ENCODE measurements at regions not wholly inside any gene's neighbourhood (a gene's known extent, or its start where the extent isn't known, plus 50 kb on each side); places are given as distances from the start of the nearest gene placed in this dataset.
"Not testable (repeated sequence)": the region's sequence is repeated elsewhere in the genome, so short reads cannot be mapped to it uniquely, and the experiment has no call there.

DNA sequence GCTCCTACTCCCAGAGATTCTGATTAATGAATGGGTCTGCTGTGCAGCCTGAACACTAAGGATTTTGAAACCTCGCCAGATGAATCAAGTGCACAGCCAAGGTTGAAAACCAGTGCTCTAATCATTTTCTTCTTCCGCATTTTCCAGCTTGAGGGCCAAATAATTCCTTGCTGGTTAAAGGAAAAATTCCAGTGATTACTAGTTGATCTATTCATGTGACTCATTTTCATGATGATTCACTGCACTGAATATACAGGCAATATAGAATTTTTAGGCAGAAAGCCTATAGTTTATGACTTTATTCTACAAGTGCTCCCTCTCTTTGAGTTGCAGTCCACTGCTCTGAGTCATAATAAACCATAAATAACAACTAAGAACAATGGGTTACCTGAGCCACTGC lies 80.6 kb upstream of the PROKR2 start:
- no peak overlapping the region for H3K4me3 ChIP-seq
- H3K4me1 ChIP-seq, result no peaks in the 10 kb centered on the region
- no peaks in the 10 kb centered on the region for H3K36me3 ChIP-seq
- DNase-seq, result no peak
- H3K9me3 ChIP-seq, result no peaks in the 10 kb centered on the region
- no peaks in the 10 kb centered on the region for H3K27me3 ChIP-seq
- H3K27ac ChIP-seq, result no peak overlapping the region
- ATAC-seq, result no peak
- intact Hi-C loops (cut with DNase I), result no loop called here
- TF ChIP-seq CTCF (IDR thresholded peaks at IDR 0.05), result no peak

- no peak for TF ChIP-seq CTCF (IDR thresholded peaks at IDR 0.05)
- intact Hi-C loops (cut with DNase I), result no loop called here
- Histone ChIP-seq H3K27ac (no peak overlapping the region), H3K9me3 (no peaks in the 10 kb centered on the region), H3K4me1 (no peaks in the 10 kb centered on the region), H3K4me3 (no peak overlapping the region), H3K36me3 (no peaks in the 10 kb centered on the region), H3K27me3 (no peaks in the 10 kb centered on the region)
- DNase-seq (no peak), ATAC-seq (no peak)
Measured at GRCh38 chr20:5395932-5396727, 79.4 kb upstream of the PROKR2 start.

DNA sequence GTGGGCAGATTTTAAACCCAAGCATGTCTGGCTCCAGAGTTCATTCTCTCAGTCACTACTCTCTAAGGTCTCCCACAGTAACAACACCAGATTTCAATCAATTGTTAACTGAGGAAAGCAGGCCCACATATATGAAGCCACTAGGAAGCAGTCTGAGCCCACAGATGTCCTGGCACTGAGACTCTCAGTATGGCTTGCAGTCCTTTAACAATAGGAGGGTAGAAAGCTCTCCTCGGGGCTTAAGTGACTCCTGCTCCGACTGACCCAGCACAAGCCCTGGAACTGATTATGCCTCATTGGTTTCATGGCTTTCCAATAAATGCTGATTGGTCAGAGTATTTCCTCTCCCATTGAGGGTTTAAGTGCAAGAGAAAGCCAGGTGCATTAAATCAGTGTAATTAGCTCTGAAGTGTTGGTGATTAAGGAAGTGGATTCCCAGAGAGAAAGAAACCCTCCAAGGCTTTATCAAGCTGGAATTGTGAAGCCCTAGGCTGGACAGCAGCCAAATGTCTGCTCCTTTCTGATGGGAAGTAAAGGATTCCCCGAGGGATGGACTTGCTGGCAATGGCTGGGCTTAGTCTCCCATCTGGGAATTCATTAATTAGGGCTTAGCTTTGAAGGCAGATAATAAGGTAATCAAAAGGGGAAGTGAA lies 76.6 kb upstream of the PROKR2 start:
- ATAC-seq (no peak), DNase-seq (no peak)
- H3K4me1 ChIP-seq, result no peaks in the 10 kb centered on the region
- no peak overlapping the region for H3K27ac ChIP-seq
- H3K4me3 ChIP-seq, result no peak overlapping the region
- TF ChIP-seq CTCF (IDR thresholded peaks at IDR 0.05), result no peak
- H3K9me3 ChIP-seq, result no peaks in the 10 kb centered on the region
- intact Hi-C loops (cut with DNase I), result no loop called here
- no peaks in the 10 kb centered on the region for H3K27me3 ChIP-seq
- no peaks in the 10 kb centered on the region for H3K36me3 ChIP-seq

- Histone ChIP-seq H3K4me3 (no peak overlapping the region), H3K36me3 (no peaks in the 10 kb centered on the region), H3K9me3 (no peaks in the 10 kb centered on the region), H3K27ac (no peak overlapping the region), H3K4me1 (no peaks in the 10 kb centered on the region), H3K27me3 (no peaks in the 10 kb centered on the region)
- intact Hi-C loops (cut with DNase I), result no loop called here
- DNase-seq, result no peak
- TF ChIP-seq CTCF (IDR thresholded peaks at IDR 0.05), result no peak
- no peak for ATAC-seq
Measured at GRCh38 chr20:5390720-5391119, 74.0 kb upstream of the PROKR2 start.

DNA sequence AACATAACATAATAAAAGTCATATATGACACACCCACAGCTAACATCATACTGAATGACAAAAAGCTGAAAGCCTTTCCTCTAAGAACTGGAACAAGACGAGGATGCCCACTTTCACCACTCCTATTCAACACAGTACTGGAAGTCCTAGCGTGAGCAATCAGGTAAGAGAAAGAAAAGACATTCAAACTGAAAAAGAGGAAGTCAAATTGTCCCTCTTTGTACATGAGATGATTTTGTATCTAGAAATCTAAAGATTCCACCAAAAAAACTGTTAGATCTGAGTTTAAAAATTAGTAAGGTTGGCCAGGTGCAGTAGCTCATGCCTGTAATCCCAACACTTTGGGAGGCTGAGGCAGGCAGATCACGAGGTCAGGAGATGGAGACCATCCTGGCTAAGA lies 70.1 kb upstream of the PROKR2 start:
- ATAC-seq; H3K27ac ChIP-seq; DNase-seq; H3K4me1 ChIP-seq; H3K4me3 ChIP-seq; H3K9me3 ChIP-seq; H3K27me3 ChIP-seq; intact Hi-C loops (cut with DNase I); H3K36me3 ChIP-seq: not testable (repeated sequence)

DNA sequence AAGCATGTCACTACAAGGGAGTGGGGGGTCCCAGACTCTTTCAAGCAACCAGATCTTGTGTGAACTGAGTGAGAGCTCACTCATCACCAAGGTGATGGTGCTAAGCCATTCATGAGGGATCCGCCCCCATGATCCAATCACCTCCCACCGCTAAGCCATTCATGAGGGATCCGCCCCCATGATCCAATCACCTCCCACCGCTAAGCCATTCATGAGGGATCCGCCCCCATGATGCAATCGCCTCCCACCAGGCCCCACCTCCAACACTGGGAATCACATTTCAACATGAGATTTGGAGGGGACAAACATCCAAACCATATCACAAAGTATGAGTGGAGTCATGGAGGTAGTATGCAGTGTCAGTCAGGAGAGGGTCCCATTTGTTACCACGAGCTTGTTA lies 64.8 kb upstream of the PROKR2 start:
- H3K4me3 ChIP-seq; intact Hi-C loops (cut with DNase I); H3K27me3 ChIP-seq; H3K36me3 ChIP-seq; H3K4me1 ChIP-seq; ATAC-seq; DNase-seq; H3K9me3 ChIP-seq; H3K27ac ChIP-seq: not testable (repeated sequence)

Data from upper lobe of right lung (tissue), 1 donor.